GM12864 (cell line): ENCODE measurements at regions not wholly inside any gene's neighbourhood (a gene's known extent, or its start where the extent isn't known, plus 50 kb on each side); places are given as distances from the start of the nearest gene placed in this dataset.

Experiments used
- DNase-seq: peaks from one replicate; pipeline ENCODE4 v3.0.0-alpha.2; 2011; ENCODE audit warnings: low read depth
- H3K4me3 ChIP-seq: 2 replicates; pipeline ENCODE4 v1.5.1; 2011; ENCODE audit warnings: mild to moderate bottlenecking, low read depth, low read length, control low read depth
- CTCF ChIP-seq: IDR thresholded peaks from 2 replicates; pipeline ENCODE4 v1.5.1; 2011; ENCODE audit warnings: low read depth, mild to moderate bottlenecking, moderate library complexity, low read length, control low read depth, inconsistent platforms; ENCODE audit errors: missing control alignments

- no peak overlapping the region for H3K4me3 ChIP-seq
- DNase-seq, result no peak
- TF ChIP-seq CTCF, result no peak
These were observed 134.6 kb downstream of the VRK1 start for GRCh38 chr14:96931751-96932150.

- TF ChIP-seq CTCF, result no peak
- no peak overlapping the region for H3K4me3 ChIP-seq
- no peak for DNase-seq
These were observed 137.6 kb downstream of the VRK1 start for GRCh38 chr14:96934638-96935330.

GRCh38 chr14:96938946-96939345, 141.8 kb downstream of the VRK1 start:
- no peak overlapping the region for H3K4me3 ChIP-seq
- DNase-seq, result no peak
- TF ChIP-seq CTCF, result peak; percentile 70

DNA sequence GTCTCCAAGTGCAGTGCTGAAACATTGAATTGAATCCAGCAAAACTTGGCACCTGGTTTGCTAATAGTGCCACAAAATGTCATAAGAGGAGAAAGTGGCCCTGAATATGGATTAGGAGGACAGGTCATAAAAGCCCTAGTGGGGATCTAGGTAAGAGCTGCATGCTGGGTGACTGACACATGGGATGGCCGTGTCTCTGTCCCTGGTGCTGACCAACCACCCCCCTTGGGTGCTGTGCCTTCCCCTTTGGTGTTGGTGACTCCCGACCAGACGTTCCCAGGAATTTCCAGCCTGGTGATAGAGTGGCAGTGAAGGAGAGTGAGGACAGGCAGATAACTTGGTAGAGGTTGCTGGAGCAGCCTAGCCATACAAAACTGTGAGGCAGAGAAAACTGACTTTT, 142.8 kb downstream of the VRK1 start:
- TF ChIP-seq CTCF, result no peak
- DNase-seq, result no peak
- H3K4me3 ChIP-seq, result no peak overlapping the region

- no peak overlapping the region for H3K4me3 ChIP-seq
- no peak for TF ChIP-seq CTCF
- DNase-seq, result no peak
These were observed 147.1 kb downstream of the VRK1 start for GRCh38 chr14:96944297-96944696.

- no peak for TF ChIP-seq CTCF
- no peak for DNase-seq
- H3K4me3 ChIP-seq, result no peak overlapping the region
These were observed 148.5 kb downstream of the VRK1 start for GRCh38 chr14:96945721-96946120.

DNA sequence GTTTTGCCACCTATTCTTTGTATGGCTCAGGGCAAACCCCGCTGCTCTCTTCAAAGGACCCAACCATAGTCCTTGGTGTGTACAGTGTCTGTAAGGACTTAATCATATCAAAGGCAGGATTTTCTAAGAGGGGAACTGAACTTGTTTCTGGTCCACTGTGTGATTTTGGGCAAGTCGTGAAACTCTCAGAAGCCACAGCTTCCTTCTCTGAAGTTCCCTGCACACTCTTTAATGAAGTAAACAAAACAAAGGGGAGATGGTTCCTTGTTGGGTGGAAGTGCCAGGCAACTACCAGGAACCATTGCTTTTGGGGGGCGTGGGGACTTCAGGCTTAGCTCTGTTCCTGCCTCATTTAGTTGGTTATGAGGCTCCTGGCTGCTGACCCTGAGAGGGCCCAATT, 152.4 kb downstream of the VRK1 start:
- peak; percentile 8 for DNase-seq

More for the DNA sequence above, 152.4 kb downstream of the VRK1 start:
- no peak for TF ChIP-seq CTCF
- H3K4me3 ChIP-seq, result no peak overlapping the region
